H1 (cell line): ENCODE measurements at regions not wholly inside any gene's neighbourhood (a gene's known extent, or its start where the extent isn't known, plus 50 kb on each side); places are given as distances from the start of the nearest gene placed in this dataset.

Source experiments
- CTCF ChIA-PET: fragments of 300-600 bp; sonication (Branson Sonifier 250); formaldehyde crosslinking; loops from one replicate; lab custom pipeline; 2021; ENCODE audit not compliant: partially characterized antibody; lab: Charles Lee
- POLR2A ChIA-PET: fragments of 300-600 bp; sonication (Branson Sonifier 250); formaldehyde crosslinking; loops from one replicate; lab custom pipeline; 2021; ENCODE audit warnings: inconsistent platforms; ENCODE audit not compliant: partially characterized antibody; lab: Charles Lee
- DNase-seq, 2 experiments: peaks; one replicate each; pipeline versions ENCODE4 v3.0.0 to v3.0.0-alpha.2; 2010 to 2022; ENCODE audit warnings: low spot score in 2 of 2, low read depth in 1 of 2, mixed read lengths in 1 of 2
- FAIRE-seq: peaks from 2 replicates; lab custom pipeline; 2011; peaks lifted over from hg19 to GRCh38; lab: Jason Lieb, UNC
- H2AFZ ChIP-seq: 2 replicates; pipeline ENCODE4 v1.8.1; 2012; ENCODE audit warnings: low read length, inconsistent platforms
- H2AK5ac ChIP-seq: 2 replicates; pipeline ENCODE4 v1.6.1; 2013; ENCODE audit warnings: low read depth, low read length
- H2BK120ac ChIP-seq: replicated peaks from 2 replicates; pipeline ENCODE3; 2013; ENCODE audit warnings: low read depth, low read length, inconsistent platforms
- H2BK12ac ChIP-seq: 2 replicates; pipeline ENCODE4 v1.6.1; 2013; ENCODE audit warnings: low read depth, low read length
- H2BK15ac ChIP-seq: 2 replicates; pipeline ENCODE4 v1.6.1; 2013; ENCODE audit warnings: low read length
- H2BK20ac ChIP-seq: 2 replicates; pipeline ENCODE4 v1.6.1; 2013; ENCODE audit warnings: low read length
- H2BK5ac ChIP-seq: 2 replicates; pipeline ENCODE4 v1.6.1; 2013; ENCODE audit warnings: low read depth, low read length
- H3K14ac ChIP-seq: 2 replicates; pipeline ENCODE4 v1.6.1; 2013; ENCODE audit warnings: inconsistent platforms; ENCODE audit not compliant: insufficient read length
- H3K18ac ChIP-seq: 2 replicates; pipeline ENCODE4 v1.6.1; 2013; ENCODE audit warnings: low read length; ENCODE audit errors: extremely low read depth
- H3K23ac ChIP-seq: 2 replicates; pipeline ENCODE4 v1.6.1; 2013; ENCODE audit warnings: inconsistent platforms; ENCODE audit not compliant: insufficient read length
- H3K23me2 ChIP-seq: 2 replicates; pipeline ENCODE4 v1.6.1; 2013; ENCODE audit warnings: low read depth, low read length
- H3K27ac ChIP-seq: 2 replicates; pipeline ENCODE4 v1.6.1; 2011; ENCODE audit warnings: low read depth, low read length, inconsistent platforms
- H3K27me3 ChIP-seq, 4 experiments: replicated peaks in 1 of 4; 1 replicate in 1 of 4; 2 replicates in 3 of 4; pipeline versions ENCODE4 v1.6.1 to v1.8.1; 2011 to 2013; ENCODE audit warnings: low read length in 3 of 4, mild to moderate bottlenecking in 3 of 4, inconsistent platforms in 2 of 4, mixed read lengths in 2 of 4, moderate library complexity in 1 of 4; ENCODE audit not compliant: control insufficient read depth in 3 of 4, insufficient read depth in 3 of 4; ENCODE audit errors: extremely low read depth in 1 of 4
- H3K36me3 ChIP-seq, 4 experiments: 2 replicates each; pipeline versions ENCODE4 v1.6.1 to v1.8.1; 2011 to 2013; ENCODE audit warnings: mild to moderate bottlenecking in 4 of 4, low read length in 3 of 4, moderate library complexity in 2 of 4, control low read depth in 1 of 4, inconsistent platforms in 1 of 4; ENCODE audit not compliant: insufficient read depth in 4 of 4, control insufficient read depth in 2 of 4
- H3K4ac ChIP-seq: replicated peaks from 2 replicates; pipeline ENCODE3; 2013; ENCODE audit warnings: low read length, low read depth, mixed read lengths, inconsistent platforms; ENCODE audit not compliant: insufficient read length
- H3K4me1 ChIP-seq, 4 experiments: replicated peaks in 1 of 4; 1 replicate in 1 of 4; 2 replicates in 3 of 4; pipeline versions ENCODE4 v1.6.1 to v1.8.1; 2011 to 2013; ENCODE audit warnings: low read length in 3 of 4, inconsistent platforms in 2 of 4, mixed read lengths in 1 of 4; ENCODE audit not compliant: insufficient read depth in 4 of 4, control insufficient read depth in 3 of 4
- H3K4me2 ChIP-seq, 2 experiments: 2 replicates each; pipeline versions ENCODE4 v1.6.1 to v1.8.1; 2011 to 2013; ENCODE audit warnings: low read depth in 2 of 2, low read length in 2 of 2, control low read depth in 1 of 2, inconsistent platforms in 1 of 2, mild to moderate bottlenecking in 1 of 2; ENCODE audit not compliant: insufficient read depth in 1 of 2
- H3K4me3 ChIP-seq, 4 experiments: fragments of 200-600, 300-600 bp in 1 of 4; sonication (generic), shearing (Covaris generic), sonication (Bioruptor Twin) in 1 of 4; 2 replicates each; pipeline versions ENCODE4 v1.5.1 to v1.8.1; 2011 to 2016; ENCODE audit warnings: low read length in 4 of 4, low read depth in 3 of 4, control low read depth in 2 of 4, inconsistent platforms in 2 of 4, mild to moderate bottlenecking in 2 of 4, mixed read lengths in 1 of 4, moderate library complexity in 1 of 4; ENCODE audit not compliant: insufficient read depth in 2 of 4; ENCODE audit errors: extremely low read depth in 1 of 4
- H3K56ac ChIP-seq: replicated peaks from 2 replicates; pipeline ENCODE3; 2013; ENCODE audit warnings: low read depth, mild to moderate bottlenecking, mixed read lengths, low read length, inconsistent platforms; ENCODE audit not compliant: insufficient read length
- H3K79me1 ChIP-seq: 2 replicates; pipeline ENCODE4 v1.6.1; 2013; ENCODE audit warnings: low read depth, low read length, control low read depth
- H3K79me2 ChIP-seq, 2 experiments: 2 replicates each; pipeline versions ENCODE4 v1.6.1 to v1.8.1; 2012 to 2013; ENCODE audit warnings: low read length in 2 of 2, mild to moderate bottlenecking in 2 of 2, inconsistent platforms in 1 of 2; ENCODE audit not compliant: insufficient read depth in 2 of 2, control insufficient read depth in 1 of 2
- H3K9ac ChIP-seq, 4 experiments: replicated peaks in 1 of 4; 1 replicate in 1 of 4; 2 replicates in 3 of 4; pipeline versions ENCODE4 v1.6.1 to v1.8.1; 2011 to 2013; ENCODE audit warnings: low read depth in 3 of 4, low read length in 3 of 4, control low read depth in 2 of 4, mild to moderate bottlenecking in 2 of 4, moderate library complexity in 2 of 4, inconsistent platforms in 1 of 4; ENCODE audit errors: extremely low read depth in 1 of 4
- H3K9me3 ChIP-seq, 2 experiments: 2 replicates each; pipeline versions ENCODE4 v1.6.1 to v1.8.1; 2012 to 2013; ENCODE audit warnings: mild to moderate bottlenecking in 2 of 2, moderate library complexity in 2 of 2, control low read depth in 1 of 2, inconsistent platforms in 1 of 2, low read depth in 1 of 2, low read length in 1 of 2, mixed read lengths in 1 of 2; ENCODE audit not compliant: insufficient read depth in 2 of 2
- H4K20me1 ChIP-seq, 2 experiments: replicated peaks in 1 of 2; 2 replicates each; pipeline versions ENCODE3 to v1.8.1; 2011 to 2013; ENCODE audit warnings: inconsistent platforms in 2 of 2, low read length in 2 of 2, mild to moderate bottlenecking in 1 of 2; ENCODE audit not compliant: insufficient read depth in 2 of 2, control insufficient read depth in 1 of 2
- H4K5ac ChIP-seq: 2 replicates; pipeline ENCODE4 v1.6.1; 2013; ENCODE audit warnings: low read length, low read depth, mixed read lengths, inconsistent platforms; ENCODE audit not compliant: insufficient read length
- H4K8ac ChIP-seq: 2 replicates; pipeline ENCODE4 v1.8.0; 2013; ENCODE audit warnings: mild to moderate bottlenecking, moderate library complexity, low read length, inconsistent platforms; ENCODE audit not compliant: insufficient read depth; ENCODE audit errors: extremely low read depth
- H4K91ac ChIP-seq: replicated peaks from 2 replicates; pipeline ENCODE3; 2013; ENCODE audit warnings: low read length, mixed read lengths, inconsistent platforms; ENCODE audit not compliant: insufficient read length
- CHD2 ChIP-seq: IDR thresholded peaks from 2 replicates; pipeline ENCODE4 v1.6.1; 2012; ENCODE audit warnings: low read length, improper control_type of control experiment
- CTBP2 ChIP-seq: IDR thresholded peaks from 2 replicates; pipeline ENCODE4 v1.7.0; 2011; ENCODE audit warnings: borderline replicate concordance, mild to moderate bottlenecking, moderate library complexity, mixed read lengths, low read length; ENCODE audit not compliant: insufficient read depth, insufficient read length
- TCF12 ChIP-seq: IDR thresholded peaks from 2 replicates; pipeline ENCODE4 v1.6.1; 2011; ENCODE audit warnings: low read depth, mild to moderate bottlenecking, low read length
- WGBS, 2 experiments: shearing (Covaris generic) in 1 of 2; methylation state at CpG; one replicate each; pipeline versions ENCODE4 v1.1.6 to v1.1.7; 2013 to 2015; ENCODE audit warnings: low lambda C conversion rate in 2 of 2, mixed read lengths in 2 of 2, inconsistent platforms in 1 of 2, low coverage in 1 of 2, missing lambda C conversion rate in 1 of 2; ENCODE audit not compliant: insufficient replicate concordance in 2 of 2, insufficient coverage in 1 of 2, insufficient read length in 1 of 2; ENCODE audit errors: extremely low coverage in 1 of 2, missing lambda C conversion rate in 1 of 2; 5-methylcytosine and 5-hydroxymethylcytosine counted together

- peaks cover 0 to 6% (median 3%) of the 10 kb centered on the region in 4 experiments; a peak in 4 of 7 replicates for H3K4me1 ChIP-seq
- H2AFZ ChIP-seq = peak overlapping the region; percentile 1; the same call in 1 of the 2 replicates
- DNase-seq (no peak), FAIRE-seq (no peak)
- H3K36me3 ChIP-seq = no peaks in the 10 kb centered on the region
- H2BK20ac ChIP-seq = no peak overlapping the region
- H2BK12ac ChIP-seq = no peak overlapping the region
- H2BK15ac ChIP-seq = no peak overlapping the region
- H3K27ac ChIP-seq = no peak overlapping the region
- H3K27me3 ChIP-seq = no peaks in the 10 kb centered on the region
- H2AK5ac ChIP-seq = no peak overlapping the region
- H3K18ac ChIP-seq = no peak overlapping the region
- H3K4ac ChIP-seq = no peak overlapping the region
- no peak overlapping the region for H3K14ac ChIP-seq
- no peak overlapping the region for H2BK5ac ChIP-seq
- H3K23me2 ChIP-seq = no peaks in the 10 kb centered on the region
- ChIA-PET CTCF (interaction anchor here (0.6 to 59.4 kb wide), 9 partner anchors 12 to 272 kb away, joined by 3 to 1374 read pairs (median 10); no protein-coding TSS in a partner anchor), POLR2A (interaction anchor here (1.3 kb wide), 1 partner anchor 21 kb away, joined by 3 read pairs; no protein-coding TSS in a partner anchor)
- H3K4me3 ChIP-seq = no peak overlapping the region
- H3K79me2 ChIP-seq = no peaks in the 10 kb centered on the region
- no peak overlapping the region for H2BK120ac ChIP-seq
- no peaks in the 10 kb centered on the region for H3K9me3 ChIP-seq
- no peak overlapping the region for H3K9ac ChIP-seq
- no peak overlapping the region for H4K8ac ChIP-seq
- H4K91ac ChIP-seq = no peak overlapping the region
- no peak overlapping the region for H3K56ac ChIP-seq
- H3K4me2 ChIP-seq = no peak overlapping the region
- no peaks in the 10 kb centered on the region for H3K79me1 ChIP-seq
- peaks cover 0 to 1% of the 10 kb centered on the region in 2 experiments for H4K20me1 ChIP-seq
- no peak overlapping the region for H4K5ac ChIP-seq
- 76% methylated on average over 4 of the region's 4 CpGs; no CpG with 5 or more reads in 1 of the 2 experiments for WGBS, 2 experiments
- H3K23ac ChIP-seq = no peak overlapping the region
- TF ChIP-seq CTBP2 (no peak), CHD2 (no peak), TCF12 (no peak)
Measured at GRCh38 chr10:69684981-69685353, 54.9 kb downstream of the FAM241B start.
